HG02763 (cell line): ENCODE measurements at regions not wholly inside any gene's neighbourhood (a gene's known extent, or its start where the extent isn't known, plus 50 kb on each side); places are given as distances from the start of the nearest gene placed in this dataset.
"Not testable (repeated sequence)": the region's sequence is repeated elsewhere in the genome, so short reads cannot be mapped to it uniquely, and the experiment has no call there.

Experiments used
- ATAC-seq: cut with Tn5 transposase; IDR thresholded peaks from one replicate; pipeline ENCODE4 v1.9.1; 2021; ENCODE audit warnings: mild to moderate bottlenecking, moderate library complexity; ENCODE audit not compliant: unreplicated experiment

DNA sequence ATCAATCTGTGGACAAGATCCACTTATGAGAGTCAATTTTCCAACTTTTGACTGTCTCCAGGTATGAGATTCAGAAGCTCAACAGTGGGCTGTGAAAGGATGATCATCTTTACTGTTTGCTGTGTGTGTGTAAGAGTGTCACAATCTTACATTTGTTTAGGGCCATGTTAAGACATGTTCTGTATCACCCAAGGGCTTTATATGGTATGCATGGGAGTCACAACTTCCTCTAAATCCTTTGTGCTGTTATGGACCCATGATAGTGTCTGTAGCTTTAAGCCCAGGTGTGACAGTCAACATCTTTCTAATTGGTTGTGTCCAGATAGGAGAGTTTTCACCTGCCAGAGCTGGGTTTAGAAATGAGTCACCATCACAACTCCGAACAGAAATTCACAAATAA, 70.2 kb downstream of the ZNF726 start:
- not testable (repeated sequence) for ATAC-seq

DNA sequence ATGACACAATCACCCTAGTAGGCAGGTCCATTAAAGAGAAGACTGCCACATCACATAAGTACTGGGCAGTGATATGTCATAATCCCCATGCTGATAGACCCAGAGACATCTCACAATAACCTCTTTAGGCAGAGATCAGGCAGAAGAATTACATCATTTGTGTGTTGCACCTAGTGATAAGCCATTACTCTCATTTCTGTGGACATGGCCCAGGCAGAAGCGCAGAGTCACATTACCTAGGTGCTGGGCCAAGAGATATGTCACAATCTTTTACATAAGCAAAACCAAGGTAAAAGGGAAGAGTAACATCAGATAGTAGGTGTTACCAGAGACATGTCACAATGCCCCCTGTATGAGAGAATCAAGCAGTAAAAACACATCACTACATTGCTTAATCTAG, 71.9 kb downstream of the ZNF726 start:
- no peak for ATAC-seq

DNA sequence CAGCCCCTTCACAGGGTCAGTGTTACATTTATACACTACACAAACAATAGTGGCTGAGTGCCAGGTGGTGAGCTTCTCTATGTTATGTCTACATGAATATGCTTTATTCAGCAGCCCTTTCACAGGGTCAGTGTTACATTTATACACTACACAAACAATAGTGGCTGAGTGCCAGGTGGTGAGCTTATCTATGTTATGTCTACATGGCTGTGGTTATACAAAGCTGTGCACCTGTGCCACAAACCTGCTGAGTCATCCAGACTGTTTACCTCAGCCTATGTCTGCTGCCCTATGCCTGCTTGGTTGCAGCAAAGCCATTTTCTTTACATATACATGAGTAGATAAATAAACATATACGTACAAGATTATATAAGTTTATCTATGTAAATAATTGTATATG, 76.5 kb downstream of the ZNF726 start:
- ATAC-seq, result no peak

DNA sequence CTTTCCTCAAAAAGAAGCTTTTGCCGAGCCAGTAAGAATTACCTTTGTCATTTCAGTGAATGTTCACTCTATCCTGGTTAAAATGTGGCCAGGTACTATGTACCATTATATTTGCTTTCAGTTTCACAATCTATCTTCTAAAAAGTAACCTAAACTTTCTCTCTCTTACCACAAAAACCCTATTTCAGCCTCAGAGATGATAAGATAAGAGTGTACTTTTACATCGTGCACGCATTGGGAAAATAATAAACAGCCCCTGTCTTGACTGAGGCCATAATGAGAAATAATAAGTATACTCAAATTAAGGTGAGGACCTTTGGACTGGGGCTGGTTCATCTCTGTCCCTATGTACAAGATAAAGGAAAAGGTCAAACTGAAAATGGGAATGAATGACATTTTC, 77.7 kb downstream of the ZNF726 start:
- ATAC-seq, result no peak

DNA sequence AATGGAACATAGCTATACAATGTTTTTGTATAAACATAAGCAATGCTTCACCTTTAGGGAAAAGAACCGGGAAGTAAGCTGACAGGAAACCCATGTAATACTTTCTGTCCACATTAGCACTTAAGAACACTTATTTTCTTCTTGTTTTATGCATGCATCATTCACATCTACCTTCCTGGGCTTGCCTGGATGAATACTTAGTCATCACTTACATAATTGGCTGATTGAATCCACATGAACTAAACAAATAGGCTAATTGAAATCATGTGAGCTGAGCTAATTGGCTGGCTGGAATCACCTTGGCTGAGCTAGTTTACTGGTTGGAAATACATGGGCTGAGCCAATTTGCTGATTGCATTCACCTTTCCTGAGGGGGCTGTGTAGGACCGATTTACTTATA, 78.8 kb downstream of the ZNF726 start:
- no peak for ATAC-seq

DNA sequence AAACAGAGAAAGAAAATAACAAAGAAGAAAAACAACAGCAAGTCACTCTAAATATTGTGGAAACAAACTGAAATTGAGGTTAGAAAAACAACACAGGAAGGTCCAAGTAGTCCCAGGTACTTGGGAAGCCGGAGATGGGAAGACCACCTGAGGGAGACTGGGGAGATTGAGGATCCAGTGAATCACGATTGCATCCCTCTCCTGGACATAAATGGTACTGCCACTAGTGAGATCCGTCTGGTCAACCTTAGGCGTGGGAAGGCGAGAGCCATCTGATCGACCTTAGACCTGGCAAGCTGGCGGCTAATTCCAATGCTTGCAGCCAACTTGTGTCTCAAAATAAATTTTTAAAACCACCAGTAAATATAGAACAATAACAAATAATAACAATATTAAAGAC, 81.9 kb downstream of the ZNF726 start:
- ATAC-seq, result no peak

DNA sequence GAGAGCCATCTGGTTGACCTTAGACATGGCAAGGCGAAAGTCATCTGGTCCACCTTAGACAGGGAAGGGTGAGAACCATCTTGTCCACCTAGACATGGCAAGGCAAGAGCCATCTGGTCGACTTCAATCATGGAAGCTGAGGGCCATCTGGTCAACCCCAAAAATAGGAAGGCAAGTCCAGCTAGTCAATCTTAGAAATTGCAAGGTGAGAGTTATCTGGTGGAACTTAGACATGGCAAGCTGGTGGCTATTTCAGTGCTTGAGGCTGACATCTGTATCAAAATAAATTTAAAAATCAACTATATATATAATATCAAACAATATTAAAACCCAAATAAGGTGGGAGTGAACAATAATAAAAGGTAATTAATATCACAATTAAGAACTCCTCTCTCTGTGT, 83.9 kb downstream of the ZNF726 start:
- ATAC-seq, result no peak

DNA sequence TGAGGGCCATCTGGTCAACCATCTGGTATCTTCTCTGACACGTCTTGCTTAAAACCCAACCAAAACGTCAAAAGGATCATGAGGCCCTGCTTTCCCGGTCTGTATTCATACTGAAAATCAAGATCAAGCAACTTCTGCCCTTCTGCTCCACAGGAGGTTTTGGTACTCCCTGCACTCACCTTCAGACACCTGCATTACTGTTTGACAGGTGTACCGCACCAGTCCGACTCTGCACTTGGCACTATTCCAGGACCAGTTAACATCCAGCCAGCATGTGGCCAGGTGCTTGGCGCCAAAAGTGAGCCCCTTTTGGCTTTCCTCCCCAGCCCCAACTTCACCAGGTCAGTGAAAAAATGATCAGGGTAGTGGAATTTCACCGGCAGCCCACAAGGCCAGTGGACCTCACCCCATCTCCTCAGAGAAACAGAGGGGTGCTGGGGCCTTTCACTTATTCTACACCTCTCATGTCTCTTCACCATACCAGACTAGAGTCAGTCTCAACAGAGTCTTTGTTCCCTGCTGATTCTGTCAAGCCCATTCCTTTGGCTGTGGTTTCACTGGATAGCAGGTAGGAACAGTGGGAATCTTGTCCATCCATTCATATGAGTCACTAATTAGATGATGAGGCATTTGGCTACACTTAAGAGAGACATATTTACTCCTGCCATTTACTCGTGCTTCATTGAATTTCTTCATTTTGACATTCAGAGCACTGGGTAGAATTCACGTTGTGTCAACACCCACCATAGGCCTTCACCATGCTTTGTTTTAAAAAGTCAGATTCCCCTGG, 85.3 kb downstream of the ZNF726 start:
- no peak for ATAC-seq

DNA sequence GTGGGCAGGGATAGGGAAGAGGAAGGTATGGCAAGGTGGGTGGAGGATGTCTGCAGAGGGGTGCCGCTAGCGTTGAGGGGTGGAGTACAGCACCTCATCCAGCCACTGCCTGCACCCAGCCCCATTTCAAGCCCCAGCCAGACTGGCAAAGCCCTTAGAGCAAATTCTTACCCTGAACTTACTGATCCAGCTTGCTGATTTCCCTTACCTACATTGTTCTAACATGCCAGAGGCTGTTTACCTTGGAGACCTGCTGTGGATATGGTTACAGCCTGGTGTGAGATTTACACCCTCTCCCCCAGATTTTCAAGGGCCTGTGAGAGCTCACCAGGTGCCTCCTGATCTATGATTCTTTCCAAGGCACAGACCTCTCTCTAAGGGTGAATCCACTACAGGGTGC, 86.0 kb downstream of the ZNF726 start:
- ATAC-seq, result no peak

DNA sequence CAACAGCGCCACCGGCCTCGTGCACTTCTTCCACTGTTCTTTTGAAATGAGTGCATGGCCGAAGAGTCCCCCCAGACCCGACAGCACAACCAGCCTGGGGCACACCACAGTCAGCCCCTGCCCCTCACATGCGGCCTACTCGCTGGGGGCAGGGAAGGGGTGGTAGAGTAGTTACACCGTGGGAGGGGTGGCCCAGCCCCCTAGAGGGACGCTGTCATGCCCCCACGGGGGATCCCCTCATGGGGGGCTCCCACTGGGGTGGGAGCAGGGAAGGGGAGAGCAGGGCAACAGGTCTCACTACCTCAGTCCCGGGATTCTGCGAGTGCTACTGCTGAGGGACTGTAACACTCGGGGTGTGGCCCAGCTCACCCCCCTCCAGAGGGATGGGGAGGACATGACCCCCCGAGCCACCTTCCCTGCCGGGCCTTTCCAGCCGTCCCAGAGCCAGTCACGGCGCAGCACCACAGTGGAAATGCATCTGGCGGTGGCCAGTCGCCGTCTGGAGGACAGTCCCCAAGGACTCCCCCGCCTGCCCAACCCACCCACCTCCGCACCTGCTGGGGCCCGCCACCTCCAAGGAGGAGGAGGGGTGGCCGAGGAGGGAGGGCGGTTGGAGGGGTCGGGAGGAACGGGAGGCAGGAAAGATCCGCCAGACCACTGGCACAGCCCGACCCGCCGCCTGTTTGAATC, 84.6 kb upstream of the ZNF254 start:
- no peak for ATAC-seq

DNA sequence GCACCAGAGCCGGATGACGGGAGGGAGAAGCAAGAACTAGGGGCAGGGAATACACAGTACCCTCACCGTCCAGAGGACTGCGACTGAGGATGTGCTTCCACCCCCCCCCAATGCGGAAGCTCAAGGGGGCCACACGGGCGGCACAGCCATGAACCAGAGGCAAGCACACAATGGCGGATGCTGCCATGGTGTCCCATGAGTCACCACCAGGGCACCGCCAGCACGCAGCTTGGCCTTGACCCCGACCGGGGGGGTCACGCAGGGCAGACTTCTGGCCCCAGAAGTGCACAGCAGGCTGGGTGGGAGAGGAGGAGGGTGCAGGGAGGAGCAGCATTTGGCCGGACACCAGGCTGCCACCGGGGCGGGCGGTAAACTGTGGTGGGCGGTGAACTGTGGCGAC, 83.5 kb upstream of the ZNF254 start:
- no peak for ATAC-seq

DNA sequence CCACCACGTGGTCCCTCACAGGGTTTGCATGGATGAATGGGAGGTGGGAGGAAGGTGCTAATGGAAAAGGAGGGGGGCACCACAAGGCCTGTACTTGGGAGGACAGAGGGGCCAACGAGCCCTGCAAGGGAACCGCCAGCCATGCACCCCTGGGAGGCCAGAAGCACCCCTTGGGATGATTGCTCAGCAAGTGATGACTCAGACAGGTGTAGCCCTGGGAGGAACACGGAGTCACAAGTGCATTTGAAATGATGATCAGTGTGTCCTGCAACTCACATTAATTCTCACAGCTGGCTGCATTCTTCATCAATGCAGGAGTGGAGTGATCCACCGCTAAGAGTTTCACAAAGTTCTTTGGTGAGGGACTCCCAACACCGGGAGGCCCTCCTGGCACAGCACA, 82.8 kb upstream of the ZNF254 start:
- no peak for ATAC-seq

DNA sequence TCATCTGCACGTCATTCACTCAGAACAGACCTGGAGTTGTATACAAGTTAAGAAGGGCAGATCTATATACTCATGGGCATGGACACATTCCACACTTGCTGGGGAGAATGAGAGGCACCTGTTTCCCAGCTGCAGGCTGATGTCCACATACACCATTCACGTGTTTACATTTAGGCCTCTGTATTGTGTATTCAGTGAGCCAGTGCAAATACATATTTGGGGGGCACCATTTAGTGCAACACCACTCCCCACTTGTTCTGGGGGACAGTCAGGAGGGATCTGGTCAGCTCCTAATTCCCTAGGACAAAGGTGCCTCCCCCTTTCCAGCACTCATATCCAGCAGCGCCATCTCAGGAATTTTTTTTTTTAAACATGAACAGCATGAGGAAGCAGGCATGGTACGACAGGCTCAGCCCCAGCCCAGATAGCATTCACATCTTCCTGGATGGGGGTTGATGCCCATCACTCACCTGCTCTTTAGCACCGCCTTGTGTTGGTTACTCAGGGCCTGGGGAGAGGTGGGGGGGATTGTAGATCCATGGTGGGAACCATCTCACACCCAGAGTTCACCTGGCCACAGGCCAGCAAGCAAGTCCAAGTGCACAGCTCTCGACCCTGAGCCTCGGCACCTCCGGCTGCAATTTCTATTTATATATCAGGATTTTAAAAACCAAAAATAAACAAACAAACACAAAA, 56.9 kb upstream of the ZNF254 start:
- no peak for ATAC-seq

DNA sequence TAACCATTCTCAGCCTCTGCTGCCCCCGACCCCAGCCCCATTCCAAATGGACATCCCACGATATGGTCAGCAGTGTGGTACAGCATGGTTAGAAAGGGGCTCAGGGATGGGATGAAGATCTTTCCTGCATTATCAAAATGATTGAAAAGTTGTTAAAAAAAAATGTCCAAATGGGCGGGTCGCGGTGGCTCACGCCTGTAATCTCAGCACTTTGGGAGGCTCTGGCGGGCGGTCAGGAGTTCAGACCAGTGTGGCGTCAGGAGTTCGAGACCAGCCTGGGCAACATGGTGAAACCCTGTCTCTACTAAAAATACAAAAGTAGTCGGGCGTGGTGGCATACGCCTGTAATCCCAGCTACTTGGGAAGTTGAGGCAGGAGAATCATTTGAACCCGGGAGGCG, 54.3 kb upstream of the ZNF254 start:
- no peak for ATAC-seq

DNA sequence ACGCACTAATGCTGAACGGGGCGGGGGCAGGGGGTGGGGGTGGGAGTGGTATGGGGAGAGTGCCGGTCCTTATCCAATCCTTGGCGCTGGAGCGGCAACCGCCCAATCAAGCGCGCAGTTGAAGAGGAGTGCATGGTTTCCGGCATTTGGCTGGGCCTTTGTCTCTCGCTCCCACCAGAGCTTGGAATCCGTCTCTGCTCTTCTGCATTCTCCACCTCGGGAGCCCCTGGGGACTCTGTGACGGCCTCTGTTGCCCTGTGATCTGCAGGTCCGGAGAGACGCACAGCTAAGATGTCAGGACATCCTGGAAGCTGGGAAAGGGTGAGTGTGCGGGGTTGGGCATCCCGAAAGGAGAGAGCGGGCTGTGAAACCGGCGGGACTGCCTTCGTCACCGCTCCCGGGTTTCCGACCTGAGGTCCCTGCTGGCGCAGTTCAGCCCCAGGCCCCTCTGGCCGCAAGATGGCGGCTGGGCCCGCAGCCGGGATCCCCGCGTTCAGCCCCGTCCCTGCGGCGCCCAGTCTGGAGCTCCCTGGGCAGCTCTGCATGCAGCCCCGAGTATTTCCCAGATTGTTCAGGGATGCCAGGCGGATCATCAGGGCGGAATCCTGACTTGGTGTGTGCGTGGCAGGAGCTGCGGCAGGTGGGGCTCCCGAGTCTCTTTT, 53.6 kb upstream of the ZNF254 start:
- ATAC-seq, result peak; percentile 92

DNA sequence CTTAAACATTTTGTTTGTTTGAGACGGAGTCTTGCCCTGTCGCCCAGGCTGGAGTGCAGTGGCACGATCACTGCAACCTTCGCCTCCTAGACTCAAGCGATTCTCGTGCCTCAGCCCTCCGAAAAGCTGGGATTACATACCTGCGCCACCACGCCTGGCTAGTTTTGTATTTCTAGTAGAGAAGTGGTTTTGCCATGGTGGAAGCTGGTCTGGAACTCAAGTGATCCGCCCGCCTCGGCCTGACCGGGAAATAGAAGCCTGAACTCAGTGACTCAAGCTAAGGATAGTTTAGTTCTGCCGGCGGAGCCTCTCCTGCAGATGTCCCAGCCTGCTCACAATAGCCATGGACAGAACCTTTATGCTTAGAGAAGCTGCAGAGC, 53.0 kb upstream of the ZNF254 start:
- peak; percentile 19 for ATAC-seq

DNA sequence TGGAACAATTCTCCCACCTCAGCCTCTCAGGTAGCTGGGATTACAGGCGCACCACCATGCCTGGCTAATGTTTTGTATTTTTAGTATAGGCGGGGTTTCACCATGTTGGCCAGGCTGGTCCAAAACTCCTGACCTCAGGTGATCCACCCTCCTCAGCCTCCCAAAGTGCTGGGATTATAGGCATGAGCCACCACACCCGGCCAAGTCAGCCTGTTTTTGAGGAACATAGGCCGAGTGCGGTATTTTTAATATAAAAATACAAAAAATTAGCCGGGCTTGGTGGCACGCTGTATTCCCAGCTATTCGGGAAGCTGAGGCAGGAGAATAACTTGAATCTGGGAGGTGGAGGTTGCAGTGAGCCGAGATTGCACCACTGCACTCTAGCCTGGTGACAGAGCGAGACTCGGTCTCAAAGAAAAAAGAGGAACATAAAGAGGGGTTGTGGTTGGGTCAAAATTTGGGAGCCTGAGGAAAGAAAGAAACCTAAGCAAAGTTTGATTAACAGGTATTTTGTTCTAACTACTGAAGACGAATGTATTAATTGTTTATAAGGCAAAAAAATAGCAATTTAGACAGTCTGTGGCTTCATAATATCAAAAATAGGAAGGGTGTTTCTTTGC, 51.6 kb upstream of the ZNF254 start:
- not testable (repeated sequence) for ATAC-seq
